ENCODE measurements at regions not wholly inside any gene's neighbourhood (a gene's known extent, or its start where the extent isn't known, plus 50 kb on each side); places are given as distances from the start of the nearest gene placed in this dataset.

DNA sequence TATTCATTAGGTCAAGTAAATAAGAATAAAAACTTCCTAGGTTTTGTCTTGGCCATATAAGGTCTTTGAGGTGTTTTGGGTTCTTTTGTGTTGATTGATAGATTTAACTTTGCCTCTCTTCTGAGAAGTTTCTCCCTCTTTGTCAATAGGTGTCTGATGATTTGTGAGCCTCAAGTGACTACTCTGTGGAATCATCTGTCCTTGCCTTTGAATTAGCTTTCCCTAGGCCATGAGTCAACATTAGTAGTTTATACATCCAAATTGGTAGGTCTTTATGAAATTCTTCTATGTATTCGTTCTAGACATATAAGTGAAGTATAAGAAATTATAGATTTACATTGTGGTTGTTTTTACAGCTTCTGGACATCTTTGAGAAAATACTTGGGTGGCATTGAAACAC, 864.4 kb downstream of the USP25 start:
- ATAC-seq, result no peak
- Histone ChIP-seq H3K27ac (no peak overlapping the region), H3K4me1 (peaks cover 0 to 3% (median 0%) of the 10 kb centered on the region in 12 donors), H3K36me3 (peaks cover 0 to 6% (median 0%) of the 10 kb centered on the region in 9 donors), H3K27me3 (no peaks in the 10 kb centered on the region), H3K4me3 (no peak overlapping the region), H3K9me3 (no peaks in the 10 kb centered on the region)
- WGBS, 4 donors, result 91 to 99% (median 95%) methylated on average over 1 of the region's 1 CpG
- intact Hi-C loops (cut with DNase I), result no loop called here
- DNase-seq, result no peak
- TF ChIP-seq POLR2A (IDR thresholded peaks at IDR 0.05), result no peak
- TF ChIP-seq, protein P1, sequence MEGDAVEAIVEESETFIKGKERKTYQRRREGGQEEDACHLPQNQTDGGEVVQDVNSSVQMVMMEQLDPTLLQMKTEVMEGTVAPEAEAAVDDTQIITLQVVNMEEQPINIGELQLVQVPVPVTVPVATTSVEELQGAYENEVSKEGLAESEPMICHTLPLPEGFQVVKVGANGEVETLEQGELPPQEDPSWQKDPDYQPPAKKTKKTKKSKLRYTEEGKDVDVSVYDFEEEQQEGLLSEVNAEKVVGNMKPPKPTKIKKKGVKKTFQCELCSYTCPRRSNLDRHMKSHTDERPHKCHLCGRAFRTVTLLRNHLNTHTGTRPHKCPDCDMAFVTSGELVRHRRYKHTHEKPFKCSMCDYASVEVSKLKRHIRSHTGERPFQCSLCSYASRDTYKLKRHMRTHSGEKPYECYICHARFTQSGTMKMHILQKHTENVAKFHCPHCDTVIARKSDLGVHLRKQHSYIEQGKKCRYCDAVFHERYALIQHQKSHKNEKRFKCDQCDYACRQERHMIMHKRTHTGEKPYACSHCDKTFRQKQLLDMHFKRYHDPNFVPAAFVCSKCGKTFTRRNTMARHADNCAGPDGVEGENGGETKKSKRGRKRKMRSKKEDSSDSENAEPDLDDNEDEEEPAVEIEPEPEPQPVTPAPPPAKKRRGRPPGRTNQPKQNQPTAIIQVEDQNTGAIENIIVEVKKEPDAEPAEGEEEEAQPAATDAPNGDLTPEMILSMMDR (IDR thresholded peaks at IDR 0.05), result no peak

DNA sequence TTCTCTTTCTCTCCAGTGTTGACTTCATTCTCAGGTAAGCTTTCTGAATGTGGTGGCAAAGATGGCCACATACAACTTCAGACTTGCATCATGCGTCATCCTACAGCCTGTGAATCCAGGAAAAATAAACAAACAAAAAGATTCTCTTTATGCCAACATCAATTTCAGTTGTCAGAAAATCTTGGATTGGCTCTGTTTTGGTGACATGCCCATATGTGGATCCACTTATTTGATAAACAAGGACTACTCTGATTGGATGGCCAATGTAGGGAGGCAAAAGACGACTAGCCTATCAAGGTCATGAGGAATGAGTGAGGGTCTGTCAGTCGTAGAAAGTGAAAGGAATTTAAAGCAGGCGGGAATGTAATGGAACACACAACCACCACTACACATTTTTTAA, 866.6 kb downstream of the USP25 start:
- Histone ChIP-seq H3K36me3 (peaks cover 0 to 6% (median 0%) of the 10 kb centered on the region in 9 donors), H3K27ac (no peak overlapping the region), H3K27me3 (no peaks in the 10 kb centered on the region), H3K4me3 (no peak overlapping the region), H3K4me1 (peaks cover 0 to 3% (median 0%) of the 10 kb centered on the region in 12 donors), H3K9me3 (no peaks in the 10 kb centered on the region)
- ATAC-seq (no peak), DNase-seq (no peak)
- WGBS, 4 donors, result 84 to 96% (median 90%) methylated on average over 4 of the region's 4 CpGs
- intact Hi-C loops (cut with DNase I), result no loop called here
- TF ChIP-seq, protein P1 (IDR thresholded peaks at IDR 0.05), result no peak
- TF ChIP-seq POLR2A (IDR thresholded peaks at IDR 0.05), result no peak

DNA sequence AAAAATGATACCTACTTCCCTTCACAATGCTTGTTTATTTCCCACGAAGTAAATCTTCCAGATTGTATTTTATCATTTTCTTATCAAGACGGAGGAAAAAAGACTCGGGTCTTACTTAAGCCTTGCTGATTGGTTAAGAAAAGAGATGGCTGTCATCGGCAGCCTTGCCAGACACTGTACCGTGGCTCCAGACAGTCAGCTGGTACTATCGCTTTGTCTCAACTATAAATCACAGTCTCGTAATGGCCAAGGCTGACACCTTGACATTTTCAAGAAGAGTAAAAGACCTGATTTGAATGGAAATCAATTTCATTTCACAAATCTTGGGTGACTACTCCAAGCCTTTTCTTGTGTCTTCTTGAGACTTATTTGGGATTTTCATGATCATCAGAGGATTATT, 868.0 kb downstream of the USP25 start:
- 60 to 68% (median 65%) methylated on average over 7 of the region's 7 CpGs for WGBS, 4 donors
- H3K9me3 ChIP-seq, result no peaks in the 10 kb centered on the region
- H3K27ac ChIP-seq, result no peak overlapping the region
- TF ChIP-seq, protein P1 (IDR thresholded peaks at IDR 0.05), result no peak
- TF ChIP-seq POLR2A (IDR thresholded peaks at IDR 0.05), result no peak
- no peak overlapping the region for H3K4me3 ChIP-seq
- H3K4me1 ChIP-seq, result peaks cover 0 to 3% (median 0%) of the 10 kb centered on the region in 12 donors
- no peaks in the 10 kb centered on the region for H3K27me3 ChIP-seq
- intact Hi-C loops (cut with DNase I), result no loop called here
- ATAC-seq, result peak in 1 of 4 donors; percentile 41
- peaks cover 0 to 6% (median 0%) of the 10 kb centered on the region in 9 donors for H3K36me3 ChIP-seq
- DNase-seq, result no peak

DNA sequence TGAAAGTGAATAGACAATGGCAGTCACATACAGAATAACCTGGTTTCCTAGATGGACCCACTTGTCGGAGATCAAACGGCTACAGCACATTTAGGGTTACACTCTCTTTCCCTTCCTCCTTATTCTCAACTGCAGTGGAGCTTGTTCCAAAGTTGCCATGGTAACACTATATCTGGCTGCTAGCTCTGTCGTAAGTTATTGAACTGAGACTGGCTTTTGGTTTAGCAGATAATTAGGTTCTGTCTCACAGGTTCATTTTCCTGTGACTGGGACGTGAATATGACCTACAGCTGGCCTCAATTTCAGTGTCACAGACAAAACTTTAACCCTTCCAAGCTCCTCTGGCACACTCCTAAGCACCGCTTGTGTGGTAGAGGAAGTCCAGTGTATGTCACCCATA, 875.8 kb downstream of the USP25 start:
- intact Hi-C loops (cut with DNase I), result loop anchor here in 1 of 10 donors (10.0 kb wide), 1 partner anchor 151 kb away; no protein-coding TSS in a partner anchor
- peaks cover 0 to 31% (median 0%) of the 10 kb centered on the region in 9 donors for H3K36me3 ChIP-seq
- H3K4me1 ChIP-seq, result peaks cover 0 to 14% (median 1%) of the 10 kb centered on the region in 12 donors
- H3K27me3 ChIP-seq, result no peaks in the 10 kb centered on the region
- H3K4me3 ChIP-seq, result no peak overlapping the region
- DNase-seq (no peak), ATAC-seq (peak in 2 of 4 donors; percentile 18 to 49)
- 45 to 59% (median 53%) methylated on average over 5 of the region's 5 CpGs for WGBS, 4 donors
- no peak overlapping the region for H3K27ac ChIP-seq
- no peaks in the 10 kb centered on the region for H3K9me3 ChIP-seq
- no peak for TF ChIP-seq POLR2A (IDR thresholded peaks at IDR 0.05)
- TF ChIP-seq, protein P1 (IDR thresholded peaks at IDR 0.05), result no peak

Data from heart left ventricle (tissue), 16 donors.